GM08714 (cell line): ENCODE measurements at regions not wholly inside any gene's neighbourhood (a gene's known extent, or its start where the extent isn't known, plus 50 kb on each side); places are given as distances from the start of the nearest gene placed in this dataset.

ENCODE experiments used
- H3K4me3 ChIP-seq: fragments of 200-500 bp; sonication (Bioruptor generic); 2 replicates; pipeline ENCODE4 v1.5.1; 2014; ENCODE audit warnings: mild to moderate bottlenecking, low read length, inconsistent platforms
- ZNF274 ChIP-seq: IDR thresholded peaks from 2 replicates; pipeline ENCODE4 v1.6.1; 2012; ENCODE audit warnings: mild to moderate bottlenecking, low read depth, low read length

DNA sequence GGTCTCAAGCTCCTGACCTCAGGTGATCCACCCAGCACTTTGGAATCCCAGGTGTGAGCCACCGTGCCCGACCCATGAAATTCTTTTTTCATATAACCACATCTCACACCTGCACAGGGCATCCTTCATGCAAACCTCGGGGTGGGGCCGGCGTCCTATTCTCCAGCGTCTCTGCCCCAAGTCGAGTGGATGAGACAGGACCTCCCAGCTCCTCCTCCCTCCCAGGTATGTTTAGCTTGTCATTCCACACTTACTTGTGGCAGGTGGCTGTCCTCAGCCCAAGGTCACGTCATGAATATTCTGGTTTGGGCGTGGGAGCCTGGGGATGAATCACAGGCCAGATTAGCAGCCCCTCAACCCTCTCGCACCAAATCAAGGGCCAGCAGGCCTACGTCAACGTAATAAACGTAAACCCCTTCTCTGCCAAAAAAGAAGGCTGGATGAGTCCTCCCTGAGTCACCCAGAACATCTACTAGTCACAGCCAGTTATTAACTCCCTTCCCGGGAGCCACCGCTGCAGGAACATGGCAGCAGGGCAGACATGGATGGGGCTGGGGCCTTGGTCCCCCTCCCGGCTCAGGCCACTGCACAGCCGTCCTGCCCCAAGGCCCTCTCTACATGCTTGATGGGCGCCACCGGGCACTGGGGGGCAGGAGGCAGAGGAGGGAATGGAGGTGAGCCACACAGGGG lies 91.7 kb downstream of the YTHDF1 start:
- no peak overlapping the region for H3K4me3 ChIP-seq
- no peak for TF ChIP-seq ZNF274

DNA sequence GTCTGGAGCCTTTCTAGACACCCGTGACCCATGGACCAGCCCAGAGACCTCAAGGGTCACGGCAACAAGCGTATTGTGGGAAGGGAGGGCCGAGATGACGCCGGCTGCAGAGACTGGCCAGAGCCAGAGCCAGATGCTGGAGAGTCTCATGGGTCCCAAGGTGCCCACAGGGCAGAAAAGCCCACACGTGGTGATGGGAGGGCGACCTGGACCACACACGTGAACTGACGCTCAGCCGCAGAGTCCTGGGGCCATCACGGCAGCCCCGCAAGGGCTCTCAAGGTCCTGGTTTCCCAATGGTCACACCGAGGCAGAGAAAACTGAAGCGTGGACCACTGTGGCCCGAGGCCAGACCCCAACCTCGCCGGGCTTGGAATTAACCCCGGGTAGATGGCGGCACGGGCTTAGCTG lies 92.6 kb downstream of the YTHDF1 start:
- TF ChIP-seq ZNF274, result no peak
- no peak overlapping the region for H3K4me3 ChIP-seq

DNA sequence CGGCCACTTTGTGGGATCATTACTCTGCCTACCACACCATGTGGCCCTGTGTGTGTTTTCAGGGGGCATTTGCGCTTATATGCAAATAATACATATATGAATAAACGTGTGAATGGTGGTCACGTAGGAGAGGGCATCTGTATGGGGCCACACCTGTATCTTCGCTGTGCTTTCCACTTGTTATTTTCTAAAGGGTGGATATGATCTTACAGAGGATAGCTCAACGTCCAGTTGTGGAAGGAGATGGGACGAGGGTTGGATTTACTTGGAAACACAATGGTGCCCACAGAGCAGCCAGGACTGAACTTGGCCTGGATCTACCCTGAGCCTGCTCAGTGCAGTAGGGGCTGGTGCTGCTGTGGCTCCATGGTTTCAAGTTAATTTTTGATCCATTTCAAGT lies 93.3 kb downstream of the YTHDF1 start:
- no peak for TF ChIP-seq ZNF274
- no peak overlapping the region for H3K4me3 ChIP-seq

DNA sequence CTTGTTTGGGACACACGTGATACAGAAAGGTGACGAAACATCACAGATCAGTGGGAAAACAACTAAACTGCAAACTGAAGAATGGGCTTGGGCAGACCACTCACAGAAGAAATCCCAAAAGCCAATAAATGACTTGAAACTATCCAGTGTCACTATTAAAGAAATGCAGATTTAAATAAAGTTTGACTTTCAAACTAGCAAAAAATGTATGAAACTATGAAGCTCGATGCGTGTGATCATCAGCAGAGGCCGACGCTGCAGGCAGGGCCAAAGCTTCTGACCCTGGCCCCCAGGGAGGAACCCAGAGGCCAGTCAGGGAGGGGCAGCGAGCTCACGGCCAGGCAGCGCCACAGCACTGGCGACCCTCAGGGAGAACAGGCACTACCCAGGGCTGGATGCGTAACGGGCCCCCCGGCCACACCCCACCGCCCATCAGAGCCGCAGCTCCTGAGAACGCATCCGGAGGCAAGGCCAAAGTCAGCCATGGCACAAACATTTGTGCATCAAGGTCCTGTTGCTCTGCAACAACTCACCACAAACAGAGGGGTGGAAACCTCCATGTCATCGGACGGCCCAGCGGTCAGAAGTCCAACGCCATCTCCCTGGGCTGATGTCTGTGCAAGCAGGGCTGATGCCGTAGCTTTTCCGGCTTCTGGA lies 94.1 kb downstream of the YTHDF1 start:
- TF ChIP-seq ZNF274, result no peak

DNA sequence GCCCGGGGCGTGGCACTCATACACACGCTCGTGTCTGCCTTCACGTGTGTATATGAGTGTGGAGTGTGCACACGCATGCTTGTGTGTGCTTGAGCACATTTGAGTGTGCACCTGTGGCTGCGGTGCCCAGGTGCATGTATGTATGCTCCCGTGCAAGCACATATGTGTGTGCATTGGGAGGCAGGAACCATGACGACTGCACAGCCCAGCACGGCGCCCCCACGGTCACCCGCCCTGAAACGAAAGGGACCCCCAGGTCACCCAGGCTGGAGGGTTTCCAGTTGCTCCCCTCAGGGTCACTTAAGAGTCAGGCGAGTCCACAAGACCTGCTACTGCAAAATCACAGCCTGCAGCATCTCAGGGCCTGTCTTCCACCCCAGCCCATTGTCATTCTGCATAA lies 94.7 kb downstream of the YTHDF1 start:
- no peak for TF ChIP-seq ZNF274
- H3K4me3 ChIP-seq, result no peak overlapping the region

More for the DNA sequence above, 94.1 kb downstream of the YTHDF1 start:
- no peak overlapping the region for H3K4me3 ChIP-seq

DNA sequence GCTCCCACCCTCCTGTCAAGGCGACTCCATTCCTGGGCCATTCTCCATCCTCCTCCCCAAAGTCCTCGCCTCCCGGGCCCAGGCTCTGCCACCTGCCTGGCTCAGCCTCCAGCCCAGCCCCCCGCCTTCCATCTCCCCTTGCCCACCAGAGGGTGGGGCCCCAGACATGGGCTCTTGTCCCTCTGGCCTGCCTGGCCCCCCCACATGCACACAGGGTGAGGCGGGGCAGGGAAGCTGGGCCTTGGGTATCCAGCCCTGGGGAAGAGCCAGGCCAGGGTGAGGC lies 95.2 kb downstream of the YTHDF1 start:
- TF ChIP-seq ZNF274, result no peak

DNA sequence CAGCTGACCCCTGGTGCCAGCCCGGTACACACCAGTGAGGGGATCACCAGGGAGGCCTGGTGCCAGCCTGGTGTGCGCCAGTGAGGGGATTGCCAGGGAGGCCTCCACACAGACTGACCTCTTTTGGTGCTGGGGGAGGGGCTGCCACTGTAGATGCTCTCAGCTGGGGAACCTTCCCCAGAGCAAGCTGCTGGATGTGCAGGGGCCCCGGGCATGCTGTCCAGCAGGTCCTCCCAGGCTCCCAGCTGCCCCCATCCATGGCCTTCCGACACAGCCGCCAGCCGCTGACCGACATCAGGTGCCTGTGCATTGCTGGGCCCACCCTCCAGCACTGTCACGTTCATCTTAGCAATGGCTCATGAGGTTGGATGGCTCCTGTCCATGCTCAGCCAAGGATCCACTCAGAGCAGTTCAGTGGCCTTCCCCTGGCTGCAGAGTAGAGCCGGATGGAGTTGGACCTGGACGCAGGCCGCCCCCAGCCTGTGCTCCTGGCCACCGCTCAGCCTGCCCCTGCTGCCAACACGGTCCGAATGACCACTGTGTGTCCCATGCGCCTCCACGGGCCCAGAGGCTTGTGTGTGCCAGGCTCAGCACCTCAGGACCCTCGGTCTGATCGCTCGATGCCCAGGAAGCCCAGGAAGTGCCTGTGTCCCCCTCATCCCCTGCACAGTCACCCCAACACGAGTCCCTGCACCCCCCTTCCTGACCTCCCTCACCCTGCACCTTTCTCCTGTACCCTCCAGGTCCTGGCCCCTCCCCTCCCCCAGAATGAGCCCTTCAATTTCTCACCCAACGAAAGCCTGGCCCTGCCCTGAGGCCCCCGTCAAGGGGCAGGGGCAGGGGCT lies 95.7 kb downstream of the YTHDF1 start:
- no peak for TF ChIP-seq ZNF274
- H3K4me3 ChIP-seq, result no peak overlapping the region

More for the DNA sequence above, 95.2 kb downstream of the YTHDF1 start:
- no peak overlapping the region for H3K4me3 ChIP-seq

DNA sequence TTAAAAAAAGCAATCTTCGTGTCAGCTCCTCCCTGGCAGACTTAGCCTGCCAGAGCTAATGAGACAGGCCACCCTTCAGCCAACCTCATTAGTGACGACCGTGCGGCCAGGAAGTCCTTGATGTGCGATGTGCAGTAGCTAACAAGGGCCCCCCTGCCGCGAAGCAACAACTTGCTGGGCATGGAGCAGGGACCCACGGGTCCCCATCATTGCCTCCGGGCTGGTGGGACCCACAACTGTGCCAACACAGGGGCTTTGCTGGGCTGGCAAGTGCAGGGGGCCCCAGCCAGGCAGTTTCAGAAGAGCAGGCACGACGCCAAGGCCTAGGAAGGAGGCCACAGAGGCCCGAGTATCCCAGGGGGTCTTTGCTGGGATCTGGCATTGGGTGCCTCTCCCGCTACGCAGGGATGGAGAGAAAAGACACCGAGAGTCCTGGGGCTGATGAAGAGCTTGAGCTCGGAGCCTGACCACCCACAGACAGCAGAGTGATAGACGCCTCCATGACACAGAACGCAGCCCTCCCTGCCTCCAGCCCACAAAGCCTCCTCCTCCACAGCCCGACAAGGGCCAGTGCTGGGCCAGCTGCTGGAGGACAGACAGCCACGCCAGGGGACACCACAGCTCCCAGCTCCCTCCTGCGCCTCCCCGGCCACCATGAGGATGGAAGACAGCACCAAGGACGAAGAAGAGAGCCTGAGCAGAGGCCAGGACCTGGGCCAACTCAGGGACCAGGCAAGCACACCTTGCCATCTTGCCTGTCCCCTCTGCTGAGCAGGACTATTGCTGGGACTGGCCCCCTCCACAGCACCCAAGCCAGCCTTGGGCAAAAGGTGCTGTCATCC lies 96.6 kb downstream of the YTHDF1 start:
- H3K4me3 ChIP-seq, result no peak overlapping the region

DNA sequence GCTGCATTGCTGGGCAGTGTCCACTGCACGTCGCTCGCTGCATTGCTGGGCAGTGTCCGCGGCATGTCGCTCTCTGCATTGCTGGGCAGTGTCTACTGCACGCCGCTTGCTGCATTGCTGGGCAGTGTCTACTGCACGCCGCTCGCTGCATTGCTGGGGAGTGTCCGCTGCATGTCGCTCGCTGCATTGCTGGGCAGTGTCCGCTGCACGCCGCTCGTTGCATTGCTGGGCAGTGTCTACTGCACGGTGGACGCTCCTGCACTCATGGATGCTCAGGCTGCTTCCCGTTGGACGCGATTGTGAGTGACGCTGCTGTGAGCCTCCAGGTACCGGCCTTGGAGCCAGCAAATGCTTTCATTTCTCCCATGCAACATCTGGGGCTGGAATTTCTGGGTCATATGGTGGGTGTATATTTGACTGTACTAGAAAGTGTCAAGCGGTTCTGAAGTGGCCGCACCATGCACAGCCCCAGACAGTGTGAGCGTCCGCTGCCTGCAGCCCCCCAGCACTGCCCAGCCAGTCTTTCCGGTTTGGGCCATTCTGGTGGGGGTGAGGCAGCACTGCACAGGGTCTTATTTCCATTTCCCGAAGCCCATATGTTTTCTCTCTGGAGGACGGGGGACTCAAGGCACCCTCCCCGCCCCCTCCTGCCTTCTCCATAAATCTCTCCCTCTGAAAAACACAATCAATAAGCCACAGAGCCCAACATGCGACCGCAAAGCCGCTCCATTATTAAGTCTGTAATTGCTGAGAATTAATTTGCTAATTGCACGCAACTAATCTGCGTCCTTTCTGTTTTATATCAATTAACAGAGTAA lies 97.4 kb downstream of the YTHDF1 start:
- TF ChIP-seq ZNF274, result no peak
- no peak overlapping the region for H3K4me3 ChIP-seq

More for the DNA sequence above, 96.6 kb downstream of the YTHDF1 start:
- no peak for TF ChIP-seq ZNF274

DNA sequence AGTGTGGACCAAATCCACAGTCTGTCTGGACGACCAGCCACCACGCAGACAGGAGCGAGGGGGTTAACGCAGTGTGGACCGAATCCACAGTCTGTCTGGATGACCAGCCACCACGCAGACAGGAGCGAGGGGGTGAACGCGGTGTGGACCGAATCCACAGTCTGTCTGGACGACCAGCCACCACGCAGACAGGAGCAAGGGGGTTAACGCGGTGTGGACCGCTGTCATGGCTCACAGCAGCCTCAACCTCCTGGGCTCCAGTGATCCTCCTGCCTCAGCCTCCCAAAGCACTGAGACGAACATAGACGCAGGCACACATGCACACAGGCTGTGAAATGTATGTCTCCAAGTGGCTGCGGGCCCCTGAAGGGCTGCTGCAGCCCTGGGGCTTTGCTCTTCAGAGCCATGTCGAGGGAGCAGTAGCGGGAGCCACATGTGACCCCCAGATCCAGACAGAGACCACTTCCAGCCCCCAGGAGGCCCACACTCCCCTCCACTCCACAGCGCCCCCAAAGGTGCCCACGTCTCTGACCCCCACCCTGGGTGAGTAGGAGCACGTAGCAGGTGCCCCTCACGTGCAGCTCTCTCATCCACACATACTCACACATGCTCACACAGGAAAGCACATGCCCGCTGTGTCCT lies 98.1 kb downstream of the YTHDF1 start:
- no peak overlapping the region for H3K4me3 ChIP-seq
- no peak for TF ChIP-seq ZNF274

DNA sequence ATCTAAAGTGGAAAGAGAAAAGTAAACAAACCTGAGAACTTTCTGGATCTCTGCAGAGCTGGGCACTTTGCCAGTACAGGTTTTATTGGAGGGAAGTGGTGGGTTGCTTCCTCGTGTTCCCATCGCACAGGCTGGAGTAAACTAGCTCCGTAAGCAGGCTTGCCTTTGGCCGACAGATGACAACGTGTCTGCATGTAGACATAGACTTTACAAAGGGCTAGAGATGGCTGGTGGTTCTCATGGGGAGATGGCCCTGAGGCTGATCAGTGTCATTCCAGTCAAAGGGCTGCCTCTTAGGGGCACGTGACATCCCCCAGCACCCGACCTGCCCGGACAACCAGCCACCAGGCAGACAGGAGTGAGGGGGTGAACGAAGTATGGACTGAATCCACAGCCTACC lies 98.8 kb downstream of the YTHDF1 start:
- no peak for TF ChIP-seq ZNF274
- H3K4me3 ChIP-seq, result no peak overlapping the region

DNA sequence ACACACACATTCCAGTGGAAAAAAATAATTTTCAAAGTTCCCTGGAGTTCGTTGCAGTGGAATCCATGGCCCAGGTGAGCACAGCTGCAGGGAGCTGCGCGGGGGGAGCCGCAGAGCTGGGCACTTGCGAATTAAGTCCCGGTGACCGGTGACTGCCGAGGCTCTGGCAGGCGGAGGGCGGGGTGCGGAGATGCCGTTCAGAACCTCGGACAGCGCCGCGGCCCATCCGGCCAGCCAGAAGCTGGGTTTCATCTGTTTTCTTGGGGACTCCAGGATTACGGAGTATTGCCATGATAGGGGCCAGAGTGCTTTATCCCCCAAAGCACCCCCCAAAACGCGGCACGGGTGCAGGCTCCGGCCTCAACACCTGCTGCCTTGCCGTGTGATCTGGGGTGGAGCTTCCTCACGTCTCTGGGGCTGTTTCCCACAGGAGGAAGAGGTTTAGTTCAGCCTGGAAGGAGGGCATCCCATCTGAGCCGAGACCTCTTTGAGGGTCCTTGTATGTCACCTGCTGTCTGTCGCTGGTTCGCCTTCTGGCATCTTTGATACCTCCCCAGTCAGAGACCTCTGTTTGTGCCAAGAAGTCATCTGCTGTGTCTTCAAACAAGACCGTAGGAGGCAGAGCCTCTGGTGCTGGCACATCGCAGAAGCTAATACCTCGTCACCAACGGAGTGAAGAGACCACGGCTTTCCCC lies 99.4 kb downstream of the YTHDF1 start:
- TF ChIP-seq ZNF274, result no peak
- no peak overlapping the region for H3K4me3 ChIP-seq
